ENCODE measurements at regions not wholly inside any gene's neighbourhood (a gene's known extent, or its start where the extent isn't known, plus 50 kb on each side); places are given as distances from the start of the nearest gene placed in this dataset.
A peak's percentile ranks its signal among the peaks of the same experiment; 100 is the strongest.

DNA sequence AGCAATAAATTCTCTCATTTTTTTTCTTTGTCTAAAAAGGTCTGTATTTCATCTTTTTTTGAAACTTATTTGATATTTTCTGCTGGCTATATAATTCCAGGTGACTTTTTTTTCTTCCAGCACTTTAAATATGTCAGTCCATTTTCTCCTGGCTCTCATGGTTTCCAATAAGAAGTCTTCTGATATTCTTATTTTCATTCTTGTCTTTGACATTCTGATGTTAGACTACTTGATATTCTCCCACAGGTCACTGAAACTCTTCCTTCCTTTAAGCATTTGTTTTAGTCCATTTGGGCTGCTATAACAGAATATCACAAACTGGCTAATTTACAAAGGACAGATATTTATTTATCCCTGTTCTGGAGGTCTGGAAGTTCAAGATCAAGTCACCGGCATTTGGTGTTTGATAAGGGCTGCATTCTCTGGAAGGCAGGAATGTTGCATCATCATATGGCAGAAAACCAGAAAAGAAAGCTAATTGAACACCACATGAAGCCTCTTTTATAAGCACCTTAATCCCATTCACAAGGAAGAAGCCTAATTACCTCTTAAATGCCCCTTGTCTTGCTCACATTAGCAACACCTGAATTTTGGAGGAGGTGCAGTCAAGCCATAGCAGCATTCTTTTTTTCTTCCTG is 242.1 kb upstream of the TNRC6C start:
- no peak for DNase-seq

DNA sequence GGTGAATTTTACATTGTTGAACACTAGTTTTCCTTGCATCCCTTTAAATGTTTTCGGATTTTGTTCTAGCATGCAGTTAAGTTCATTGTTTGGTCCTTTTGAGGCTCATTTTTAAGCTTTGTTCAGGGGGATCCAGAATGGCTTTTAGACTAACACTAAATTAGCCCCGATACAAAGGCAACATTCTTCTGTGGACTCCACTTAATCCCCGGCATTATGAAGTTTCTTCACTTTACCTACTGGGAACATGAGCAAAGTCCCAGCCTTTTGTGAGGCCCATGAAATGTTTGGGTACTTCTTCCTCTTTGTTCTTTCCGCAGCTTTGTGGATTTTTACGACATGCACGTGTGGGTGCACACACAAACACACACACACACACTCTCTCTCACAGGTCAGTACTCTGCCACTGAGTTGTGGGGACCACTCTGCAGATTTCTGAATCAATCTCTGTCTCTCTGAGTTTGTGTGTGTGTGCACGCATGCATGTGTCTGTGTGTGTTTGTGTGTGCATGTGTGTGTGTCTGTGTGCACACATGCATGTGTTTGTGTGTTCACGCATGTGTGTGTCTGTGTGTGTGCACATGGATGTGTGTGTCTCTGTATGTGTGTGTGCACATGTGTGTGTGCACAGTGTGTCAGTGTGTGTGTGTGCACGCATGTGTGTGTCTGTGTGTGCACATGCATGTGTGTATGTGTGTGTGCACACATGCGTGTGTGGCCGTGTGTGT is 240.4 kb upstream of the TNRC6C start:
- DNase-seq: no peak

DNA sequence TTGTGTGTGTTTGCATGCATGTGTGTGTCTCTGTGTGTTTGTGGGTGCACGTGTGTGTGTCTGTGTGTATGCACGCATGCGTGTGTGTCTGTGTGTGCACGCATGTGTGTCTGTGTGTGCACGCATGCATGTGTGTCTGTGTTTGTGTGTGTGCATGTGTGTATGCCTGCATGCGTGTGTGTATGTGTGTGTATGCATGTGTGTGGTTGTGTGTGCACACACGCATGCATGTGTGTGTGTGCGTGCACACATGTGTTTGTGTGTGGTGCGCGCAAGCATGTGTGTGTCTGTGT is 239.9 kb upstream of the TNRC6C start:
- DNase-seq: no peak

DNA sequence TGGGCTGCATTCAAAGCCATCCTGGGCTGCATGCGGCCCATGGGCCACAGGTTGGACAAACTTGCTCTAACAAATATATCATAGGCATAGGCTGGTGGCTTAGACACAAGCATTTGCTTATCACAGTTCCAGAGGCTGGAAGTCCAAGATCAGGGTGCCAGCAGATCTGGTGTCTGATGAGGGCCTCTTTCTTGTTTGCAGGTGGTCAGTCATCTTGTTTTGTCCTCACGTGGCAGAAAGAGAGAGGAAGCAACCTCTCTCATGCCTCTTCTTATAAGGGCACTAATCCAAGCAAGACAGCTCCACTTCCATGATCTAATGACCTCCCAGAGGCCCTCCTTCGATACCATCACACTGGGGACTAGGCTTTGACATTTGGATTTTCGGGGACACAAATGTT is 238.7 kb upstream of the TNRC6C start:
- no peak for DNase-seq

DNA sequence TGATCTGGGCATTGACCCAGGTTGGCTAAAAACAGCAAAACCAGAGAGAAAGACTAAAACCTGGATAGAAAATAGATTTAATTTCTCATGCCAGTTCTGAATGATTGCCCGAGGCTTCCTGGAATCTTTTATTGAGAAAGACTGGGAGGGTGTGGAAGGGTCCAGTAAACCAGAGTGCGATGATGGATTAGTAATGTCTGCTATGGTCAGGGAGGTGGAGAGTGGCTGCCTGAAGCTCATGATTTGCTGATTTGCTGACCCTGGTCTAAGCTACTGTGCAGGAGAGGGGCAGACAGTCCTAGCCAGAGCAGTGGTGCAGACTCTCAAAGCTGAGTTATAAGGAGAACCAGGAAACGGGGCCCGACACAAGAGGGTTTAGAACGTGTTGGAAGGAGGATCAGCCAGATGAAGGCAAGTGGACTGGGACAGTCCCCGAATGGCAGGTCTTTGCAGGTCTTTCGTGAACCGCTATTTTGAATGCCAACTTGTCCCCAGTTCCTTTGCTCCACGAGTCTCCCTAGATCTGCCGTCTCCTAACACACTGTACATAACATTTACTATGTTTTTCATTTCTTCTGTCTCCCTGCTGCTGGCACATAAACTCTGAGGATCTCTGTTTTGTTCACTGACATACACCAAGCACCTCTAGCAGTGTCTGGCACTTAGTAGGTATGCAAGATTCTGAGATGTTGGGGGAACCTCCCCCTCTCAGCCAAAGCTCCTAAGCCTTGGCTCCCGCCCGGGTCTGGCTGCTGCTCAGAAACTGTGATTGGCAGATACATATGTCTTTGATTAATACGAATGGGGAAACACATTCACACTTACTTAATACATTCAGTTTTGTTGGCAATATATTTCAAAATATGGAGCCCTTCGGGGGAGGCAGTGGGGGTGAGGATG is 237.3 kb upstream of the TNRC6C start:
- DNase-seq: no peak

DNA sequence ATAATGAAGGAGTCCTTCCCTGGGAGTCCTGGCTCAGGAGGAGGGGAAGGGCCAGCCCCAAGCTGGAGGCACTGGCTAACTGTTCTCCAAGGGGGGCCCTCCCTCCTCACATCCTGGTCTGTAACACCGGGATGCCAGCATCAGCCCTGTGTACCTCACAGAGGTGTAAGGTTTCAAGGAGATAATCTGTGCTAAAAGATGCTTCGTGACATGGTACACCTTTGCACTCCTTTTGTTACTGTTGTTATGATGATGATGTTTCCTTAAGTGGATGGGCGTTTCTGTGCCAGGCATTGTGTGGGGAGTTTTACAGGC is 236.7 kb upstream of the TNRC6C start:
- no peak for DNase-seq

DNA sequence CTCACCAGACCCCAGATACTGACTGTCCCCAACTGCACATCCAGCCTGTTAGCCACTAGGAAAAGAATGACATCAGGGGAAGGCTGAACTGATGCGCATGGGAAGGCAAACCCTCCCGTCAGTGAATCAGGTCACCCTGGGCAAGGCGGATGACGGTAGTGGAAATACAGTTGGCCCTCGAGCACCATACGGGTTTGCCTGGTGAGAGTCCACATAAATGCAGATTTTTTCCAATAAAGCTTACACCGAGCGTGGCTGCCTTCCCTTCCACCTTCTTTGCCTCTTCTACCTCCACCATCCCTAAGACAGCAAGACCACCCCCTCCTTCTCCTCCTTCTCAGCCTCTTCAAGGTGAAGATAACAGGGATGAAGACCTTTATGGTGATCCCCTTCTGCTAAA is 236.1 kb upstream of the TNRC6C start:
- no peak for DNase-seq

DNA sequence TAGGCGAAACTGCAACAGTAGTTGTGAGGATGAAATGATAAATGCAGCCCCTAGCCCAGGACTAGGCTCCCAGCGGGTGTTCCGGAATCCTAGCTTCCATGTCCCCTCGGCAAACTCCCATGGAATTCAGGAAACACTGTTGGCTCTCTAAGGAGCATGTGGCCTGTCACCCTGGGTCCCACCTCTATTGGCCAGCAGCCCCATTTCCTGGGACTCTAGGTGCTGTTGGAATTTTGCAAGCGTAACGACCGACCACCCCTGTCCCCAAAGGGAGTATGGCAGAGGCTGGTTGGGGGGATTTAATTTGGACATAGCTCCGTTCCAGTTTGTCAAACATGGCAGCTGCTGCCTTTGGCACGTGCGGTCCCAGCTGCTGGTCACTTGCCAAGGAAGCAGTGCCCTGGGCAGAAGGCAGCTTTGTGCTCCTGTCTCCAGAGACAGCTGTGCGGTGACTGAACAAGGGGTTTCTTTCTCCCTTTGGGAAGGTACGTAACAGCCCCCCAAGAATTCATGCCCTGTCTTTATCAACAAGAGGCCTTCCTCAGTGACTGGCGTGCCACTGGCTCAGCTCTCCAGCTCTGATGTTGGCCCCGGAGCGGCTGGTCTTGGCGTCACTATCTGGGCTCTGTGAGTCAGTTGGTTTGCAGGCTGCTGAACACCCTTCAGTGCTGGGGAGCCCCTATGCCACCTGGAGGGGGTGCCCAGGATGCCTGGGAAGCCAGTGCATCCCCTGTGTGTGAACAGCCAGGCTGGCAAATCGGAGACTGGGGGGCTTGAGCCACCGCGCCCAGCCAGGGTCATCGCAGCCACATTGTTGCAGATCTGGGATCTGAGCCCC is 235.2 kb upstream of the TNRC6C start:
- DNase-seq: no peak

DNA sequence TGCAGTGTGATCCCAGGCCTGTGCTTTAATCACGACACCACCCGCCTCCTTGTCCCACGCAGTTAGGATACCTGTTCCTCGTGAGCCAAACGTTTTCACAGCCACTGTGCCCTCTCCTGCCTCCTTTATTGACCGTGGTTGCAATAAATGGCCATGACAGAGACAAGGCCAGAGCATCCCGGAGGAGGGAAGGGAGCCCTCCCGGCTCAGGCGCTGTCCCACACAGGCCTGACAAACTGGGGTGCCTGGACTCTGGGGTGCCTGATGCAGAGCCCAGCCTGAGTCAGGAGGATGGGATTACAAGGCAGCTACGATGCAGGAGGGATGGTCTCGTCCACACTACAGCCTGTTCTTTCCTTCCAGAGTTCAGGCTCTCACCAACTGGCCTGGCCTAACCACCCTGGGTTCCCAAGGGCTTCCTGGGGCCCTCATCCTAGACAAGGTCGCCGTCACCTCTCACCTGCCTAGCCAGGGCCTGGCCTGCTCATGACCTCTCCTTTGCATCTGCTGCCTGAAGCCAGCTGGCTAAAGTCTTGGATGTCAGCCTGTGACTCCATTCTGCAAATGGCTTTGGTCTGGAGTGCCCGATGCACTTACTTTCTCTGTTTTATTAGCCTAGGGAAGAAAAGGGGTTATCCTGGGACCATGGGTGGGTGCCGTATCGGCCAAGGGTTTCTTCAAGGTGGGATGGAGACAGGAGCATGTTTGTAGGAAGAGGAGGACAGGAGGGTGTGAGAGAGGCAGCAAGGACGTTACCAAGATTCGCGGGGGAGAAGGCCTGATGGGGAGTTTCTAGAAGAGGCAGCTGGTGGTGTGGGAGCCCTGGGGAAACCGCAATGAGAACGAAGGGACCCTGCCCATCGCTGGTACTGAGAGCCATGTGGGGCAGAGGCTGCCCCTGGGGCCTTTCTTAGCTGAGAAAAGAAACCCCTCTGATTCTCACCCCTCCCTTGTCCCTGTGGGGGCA is 234.3 kb upstream of the TNRC6C start:
- DNase-seq: no peak

DNA sequence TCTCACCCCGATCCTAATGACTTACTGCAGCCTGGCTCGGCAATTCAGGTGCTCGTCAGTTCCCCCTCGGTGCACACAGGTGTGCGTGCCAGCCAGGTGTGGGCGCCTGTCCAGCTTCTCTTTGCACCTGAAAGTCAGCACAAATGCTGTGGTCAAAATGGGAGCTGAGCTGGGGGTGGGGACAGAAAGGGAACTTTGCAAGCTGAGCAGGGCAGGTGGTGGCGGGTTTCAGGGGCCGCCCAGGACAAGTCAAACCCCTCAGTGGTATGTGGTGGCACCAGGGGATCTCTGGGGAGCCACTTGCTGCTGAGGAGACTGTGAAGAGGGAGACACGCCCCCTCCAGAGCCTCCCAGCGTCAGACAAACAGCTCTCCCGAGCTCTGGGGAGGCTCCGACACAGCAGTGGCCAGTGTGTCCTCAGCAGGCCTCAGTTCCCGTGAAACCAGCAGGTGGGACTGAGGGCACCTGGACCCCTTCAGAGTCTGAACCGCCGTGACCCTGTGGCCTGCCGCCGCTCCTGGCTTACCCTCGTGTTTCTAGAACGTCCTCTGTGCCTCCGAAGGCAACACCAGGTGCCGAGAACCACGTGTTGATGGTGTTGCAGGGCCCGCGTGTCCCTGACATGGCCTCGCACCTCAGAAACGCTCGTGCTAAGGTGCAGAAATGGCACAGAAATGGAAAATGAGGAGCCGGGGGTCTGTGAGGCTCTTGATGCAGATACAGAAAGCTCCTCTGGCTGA is 233.5 kb upstream of the TNRC6C start:
- no peak for DNase-seq

DNA sequence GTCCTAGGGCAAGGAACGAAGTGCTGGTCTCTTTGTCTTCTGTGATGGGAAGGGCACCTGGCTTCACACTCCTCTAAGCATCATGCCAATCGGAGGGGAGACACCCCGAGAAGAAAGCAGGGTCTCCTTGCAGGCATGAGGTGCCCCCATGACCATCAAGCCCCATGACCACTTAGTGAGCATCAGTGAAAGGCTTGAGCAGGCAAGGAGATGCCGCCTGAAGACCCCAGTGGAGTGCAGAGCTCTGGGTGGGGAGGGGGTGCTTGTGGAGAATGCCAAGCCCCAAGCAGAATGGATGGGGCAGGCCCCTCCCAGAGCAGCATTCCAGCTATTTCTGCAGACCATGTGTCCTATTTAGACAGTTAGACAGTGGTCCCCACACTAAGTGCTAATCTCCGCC is 232.7 kb upstream of the TNRC6C start:
- DNase-seq: no peak

DNA sequence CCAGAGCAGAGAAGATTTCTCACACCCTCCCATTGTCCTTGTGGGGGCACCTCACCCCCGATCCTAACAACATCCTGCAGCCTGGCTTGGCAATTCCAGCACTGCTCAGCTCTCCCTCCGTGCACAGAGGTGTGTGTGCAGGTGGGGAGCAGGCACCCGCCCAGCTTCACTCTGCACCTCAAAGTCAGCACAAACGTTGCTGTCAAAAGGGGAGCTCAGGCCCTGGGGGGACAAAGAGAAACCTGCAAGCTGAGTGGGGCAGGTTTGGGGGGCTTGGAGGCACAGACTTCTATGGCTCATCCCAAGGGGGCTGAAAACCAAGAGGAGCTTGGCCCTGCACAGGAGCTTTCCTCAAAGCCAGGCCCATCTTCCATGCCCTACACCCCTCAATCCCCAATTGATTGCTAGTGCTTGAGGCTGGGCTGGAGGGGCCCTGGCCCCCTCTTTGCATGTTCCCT is 231.9 kb upstream of the TNRC6C start:
- DNase-seq: no peak

DNA sequence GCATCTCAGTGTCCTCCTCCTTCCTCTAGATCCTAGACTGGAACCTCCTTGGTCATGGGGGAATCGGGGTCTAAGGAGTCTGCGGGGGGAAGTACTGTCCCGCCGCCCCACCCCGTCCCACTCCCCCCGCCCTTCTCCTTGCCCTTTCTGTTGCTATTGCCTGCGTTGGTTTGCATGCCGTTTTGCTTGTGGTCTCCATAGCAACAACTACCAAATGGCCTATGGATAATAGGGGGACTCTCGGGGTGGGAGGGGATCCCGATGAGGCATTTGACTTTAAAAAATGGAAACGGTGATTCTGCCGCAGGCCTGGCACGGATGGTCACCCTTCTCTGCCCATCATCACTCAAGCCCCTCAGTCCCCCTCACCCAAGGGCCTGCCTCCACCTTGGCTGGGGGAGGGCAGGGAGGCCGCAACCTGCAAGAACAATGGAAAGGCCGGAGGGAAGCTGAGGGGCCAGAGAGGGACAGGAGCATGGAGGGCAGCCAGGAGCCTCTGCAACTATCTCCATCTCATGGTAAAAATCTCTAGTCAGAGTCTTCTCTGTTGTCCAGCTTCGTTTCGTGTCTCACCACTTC is 231.4 kb upstream of the TNRC6C start:
- DNase-seq: no peak

DNA sequence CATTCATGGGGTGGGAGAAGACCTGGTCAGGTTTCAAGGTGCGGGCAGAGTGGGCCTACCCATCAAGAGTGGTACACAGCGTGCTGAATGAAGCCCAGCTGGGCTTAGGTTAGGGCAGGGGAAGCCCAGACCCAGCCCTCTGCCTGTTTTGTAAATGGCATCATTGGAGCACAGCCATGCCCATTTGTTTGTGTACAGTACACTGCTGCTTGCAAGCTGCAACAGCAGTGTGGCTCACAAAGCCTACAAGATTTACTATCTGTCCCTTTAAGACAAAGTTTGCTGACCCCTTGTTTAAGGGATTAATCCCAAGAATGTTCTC is 230.1 kb upstream of the TNRC6C start:
- no peak for DNase-seq

DNA sequence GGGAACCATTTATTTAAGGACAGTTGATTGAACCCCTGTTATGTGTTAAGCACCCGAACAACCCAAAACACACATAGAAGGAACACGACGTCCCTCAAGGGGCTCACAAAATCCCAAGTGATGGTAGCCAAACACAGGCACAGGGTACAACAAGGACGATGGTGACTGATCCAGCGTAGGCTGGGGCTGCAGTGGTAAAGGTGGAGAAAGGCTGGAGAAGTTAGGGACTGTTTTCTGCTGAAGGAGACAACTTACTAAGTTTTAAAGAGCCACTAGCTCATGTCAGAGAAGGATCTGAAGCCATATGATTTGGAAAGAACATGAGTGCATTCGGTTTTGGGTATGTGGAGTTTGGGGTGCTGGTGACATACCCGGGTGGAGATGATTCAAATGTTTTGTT is 229.6 kb upstream of the TNRC6C start:
- no peak for DNase-seq

DNA sequence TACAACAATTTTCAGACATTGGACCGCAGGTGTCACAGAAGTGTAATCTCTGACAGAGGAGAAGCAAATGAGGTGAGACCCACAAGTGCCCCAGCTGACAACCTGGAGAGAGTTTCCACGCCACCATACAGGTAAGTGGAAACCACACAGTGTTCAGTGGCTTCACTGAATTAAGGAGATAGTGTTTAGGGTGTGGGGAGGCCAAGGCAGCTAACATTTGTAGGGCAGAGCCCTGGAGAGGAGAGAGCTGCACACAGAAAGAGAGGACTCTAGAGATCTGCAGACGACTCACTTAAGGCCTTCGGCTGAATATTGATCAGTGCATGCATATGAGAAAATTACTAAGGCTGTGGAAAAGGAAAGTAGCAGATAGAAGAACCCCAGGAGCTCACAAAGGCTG is 228.9 kb upstream of the TNRC6C start:
- no peak for DNase-seq

DNA sequence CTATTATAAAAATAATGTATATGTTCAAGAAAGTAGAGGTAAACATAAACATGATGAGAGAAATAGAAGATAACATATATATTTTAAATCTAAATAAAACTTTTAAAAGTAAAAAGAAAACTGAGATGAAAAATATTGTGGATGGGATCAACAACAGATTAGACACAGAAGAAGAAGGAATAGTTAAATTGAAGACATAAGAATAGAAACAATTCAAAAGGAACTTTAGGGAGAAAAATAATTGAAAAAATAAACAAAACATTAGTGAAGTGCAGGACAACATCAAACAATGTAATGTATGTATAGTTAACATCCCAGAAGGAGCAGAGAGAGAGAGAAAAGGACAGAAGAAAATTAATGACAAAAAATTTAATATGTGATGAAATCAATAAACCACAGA is 228.1 kb upstream of the TNRC6C start:
- DNase-seq: no peak

DNA sequence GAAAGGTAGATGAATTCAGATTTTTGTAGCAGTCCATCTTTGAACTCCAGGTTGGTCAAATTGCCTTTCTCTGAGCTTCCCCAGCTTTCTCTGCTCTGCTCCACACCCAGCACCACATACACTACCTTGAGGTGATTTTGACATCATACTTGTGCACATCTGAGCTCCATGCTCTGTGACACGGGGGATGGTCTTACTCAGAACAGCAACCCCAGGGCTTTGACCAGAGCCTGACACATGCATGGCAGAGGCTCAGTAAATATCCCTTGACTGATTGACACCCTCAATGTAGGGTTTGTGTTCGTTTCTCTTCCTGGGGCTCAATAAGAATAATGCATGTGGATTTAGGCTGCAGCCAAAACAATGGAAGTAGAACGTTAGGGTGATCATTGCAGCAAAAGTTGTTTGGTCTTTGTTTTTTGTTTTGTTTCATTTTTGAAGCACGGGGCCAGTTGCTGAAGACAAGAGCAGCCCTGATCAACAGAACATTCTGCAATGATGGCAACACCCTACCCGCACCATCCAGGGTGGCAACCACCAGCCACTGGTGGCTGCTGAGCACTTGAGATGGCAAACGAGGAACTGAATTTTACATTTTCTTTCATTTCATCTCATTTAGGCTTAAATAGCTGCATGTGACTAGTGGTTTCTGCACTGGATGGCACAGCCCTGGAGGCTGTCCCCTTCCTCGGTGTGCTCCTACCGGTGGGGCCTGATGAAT is 224.8 kb upstream of the TNRC6C start:
- DNase-seq: no peak

DNA sequence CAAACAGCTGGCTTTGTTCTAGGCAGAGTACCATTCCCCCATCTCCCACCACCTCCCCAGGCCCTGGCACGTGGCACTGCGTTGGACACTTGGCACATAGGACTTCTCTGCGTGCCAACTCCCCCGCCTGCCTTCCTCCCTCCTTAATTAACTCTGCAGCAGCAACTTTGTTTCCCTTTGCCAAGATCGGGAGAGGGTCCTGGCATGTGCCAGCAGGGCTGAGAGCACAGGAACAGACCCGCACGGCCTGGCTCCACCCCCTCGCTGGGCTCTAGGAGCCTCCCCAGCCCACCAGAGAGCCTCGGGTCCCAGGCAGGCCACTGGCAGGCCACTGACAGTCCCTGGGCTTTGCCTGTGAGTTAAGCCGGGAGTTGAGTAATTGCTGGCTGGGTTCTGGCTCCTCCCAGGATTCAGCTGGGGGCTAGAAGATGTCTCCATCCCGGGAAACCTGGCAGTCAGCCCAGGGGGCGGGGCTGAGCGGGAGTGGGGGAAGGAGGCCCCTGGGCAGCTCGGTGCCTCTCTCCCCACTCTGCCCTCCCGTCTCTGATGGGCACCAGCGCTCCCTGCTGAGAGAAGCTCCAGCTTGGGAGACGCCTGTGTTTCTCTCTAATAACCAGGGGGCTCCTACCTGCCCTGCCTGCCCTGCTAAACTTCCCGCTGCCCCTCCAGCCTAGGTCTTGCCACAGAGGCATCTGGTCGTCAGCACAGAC is 224.0 kb upstream of the TNRC6C start:
- DNase-seq: peak; percentile 25
